H1 (cell line): ENCODE measurements at regions not wholly inside any gene's neighbourhood (a gene's known extent, or its start where the extent isn't known, plus 50 kb on each side); places are given as distances from the start of the nearest gene placed in this dataset.

ENCODE experiments used
- BACH1 ChIP-seq: IDR thresholded peaks from 2 replicates; pipeline ENCODE4 v1.6.1; 2012; ENCODE audit warnings: low read length, improper control_type of control experiment

- no peak for TF ChIP-seq BACH1
These were observed 469.0 kb downstream of the CDH9 start (continued) for GRCh38 chr5:26569241-26569928.
